ENCODE measurements at regions not wholly inside any gene's neighbourhood (a gene's known extent, or its start where the extent isn't known, plus 50 kb on each side); places are given as distances from the start of the nearest gene placed in this dataset.

DNA sequence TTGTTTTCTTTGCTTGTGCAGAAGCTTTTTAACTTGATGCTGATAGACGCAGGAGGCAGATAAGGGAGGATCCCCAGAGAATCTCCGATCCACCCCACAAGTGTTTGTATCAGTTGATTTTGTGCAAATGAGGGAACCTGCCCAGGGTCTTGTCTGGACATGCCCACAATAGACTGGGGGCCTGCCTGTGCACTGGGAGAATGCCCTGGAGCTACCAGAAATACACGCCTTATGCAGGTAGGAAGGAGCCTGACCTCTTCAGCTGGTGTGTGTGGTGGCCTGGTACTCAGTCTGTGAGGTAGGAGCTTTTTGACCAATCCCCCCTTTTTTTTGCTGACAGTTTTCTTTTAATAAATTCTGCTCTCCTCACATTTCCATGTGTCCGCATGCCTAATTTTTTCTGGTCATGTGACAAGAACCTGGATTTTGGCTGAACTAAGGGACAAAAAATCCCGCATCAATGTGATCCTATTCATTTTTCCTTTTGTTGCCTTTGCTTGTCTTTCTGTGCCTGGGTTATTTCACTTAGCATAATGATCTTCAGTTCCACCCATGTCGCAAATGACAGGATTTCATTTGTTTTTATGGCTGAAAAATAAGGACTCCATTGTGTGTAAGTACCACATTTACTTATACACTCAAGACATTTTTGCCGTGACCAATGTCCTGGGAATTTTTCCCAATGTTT, 430.6 kb upstream of the NRG3 start:
- TF ChIP-seq, protein P1, sequence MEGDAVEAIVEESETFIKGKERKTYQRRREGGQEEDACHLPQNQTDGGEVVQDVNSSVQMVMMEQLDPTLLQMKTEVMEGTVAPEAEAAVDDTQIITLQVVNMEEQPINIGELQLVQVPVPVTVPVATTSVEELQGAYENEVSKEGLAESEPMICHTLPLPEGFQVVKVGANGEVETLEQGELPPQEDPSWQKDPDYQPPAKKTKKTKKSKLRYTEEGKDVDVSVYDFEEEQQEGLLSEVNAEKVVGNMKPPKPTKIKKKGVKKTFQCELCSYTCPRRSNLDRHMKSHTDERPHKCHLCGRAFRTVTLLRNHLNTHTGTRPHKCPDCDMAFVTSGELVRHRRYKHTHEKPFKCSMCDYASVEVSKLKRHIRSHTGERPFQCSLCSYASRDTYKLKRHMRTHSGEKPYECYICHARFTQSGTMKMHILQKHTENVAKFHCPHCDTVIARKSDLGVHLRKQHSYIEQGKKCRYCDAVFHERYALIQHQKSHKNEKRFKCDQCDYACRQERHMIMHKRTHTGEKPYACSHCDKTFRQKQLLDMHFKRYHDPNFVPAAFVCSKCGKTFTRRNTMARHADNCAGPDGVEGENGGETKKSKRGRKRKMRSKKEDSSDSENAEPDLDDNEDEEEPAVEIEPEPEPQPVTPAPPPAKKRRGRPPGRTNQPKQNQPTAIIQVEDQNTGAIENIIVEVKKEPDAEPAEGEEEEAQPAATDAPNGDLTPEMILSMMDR (IDR thresholded peaks at IDR 0.05): no peak
- TF ChIP-seq POLR2A (IDR thresholded peaks at IDR 0.05): no peak

Data from tibial nerve (tissue), 3 donors.